COLO668 (cell line): ENCODE measurements at regions not wholly inside any gene's neighbourhood (a gene's known extent, or its start where the extent isn't known, plus 50 kb on each side); places are given as distances from the start of the nearest gene placed in this dataset.
"Not testable (repeated sequence)": the region's sequence is repeated elsewhere in the genome, so short reads cannot be mapped to it uniquely, and the experiment has no call there.

Experiments used
- DNase-seq: peaks from one replicate; lab custom pipeline; 2025; ENCODE audit not compliant: unreplicated experiment; lab: John Stamatoyannopoulos, UW

DNA sequence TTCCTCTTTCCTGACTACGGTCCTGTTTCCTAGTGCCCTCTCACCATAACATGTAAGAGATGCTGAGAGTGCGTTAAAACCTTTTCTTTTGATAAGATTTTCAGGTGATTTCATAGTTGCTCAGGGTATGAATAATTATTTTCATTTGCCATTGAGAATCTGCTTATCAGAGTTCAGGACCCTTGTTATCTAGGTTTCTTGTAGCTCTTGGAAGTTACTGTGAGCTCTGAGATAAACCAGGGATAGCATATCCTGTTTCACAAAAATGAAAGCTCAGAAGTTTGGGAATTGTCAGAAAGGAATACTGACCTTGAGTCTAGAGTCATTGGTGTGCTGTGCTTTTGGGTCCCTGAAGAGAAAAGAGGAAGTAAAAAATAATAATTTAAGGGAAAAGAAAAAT, 76.8 kb upstream of the PRKG1 start:
- no peak for DNase-seq

GRCh38 chr10:50999163-50999562, 75.1 kb upstream of the PRKG1 start:
- no peak for DNase-seq

DNA sequence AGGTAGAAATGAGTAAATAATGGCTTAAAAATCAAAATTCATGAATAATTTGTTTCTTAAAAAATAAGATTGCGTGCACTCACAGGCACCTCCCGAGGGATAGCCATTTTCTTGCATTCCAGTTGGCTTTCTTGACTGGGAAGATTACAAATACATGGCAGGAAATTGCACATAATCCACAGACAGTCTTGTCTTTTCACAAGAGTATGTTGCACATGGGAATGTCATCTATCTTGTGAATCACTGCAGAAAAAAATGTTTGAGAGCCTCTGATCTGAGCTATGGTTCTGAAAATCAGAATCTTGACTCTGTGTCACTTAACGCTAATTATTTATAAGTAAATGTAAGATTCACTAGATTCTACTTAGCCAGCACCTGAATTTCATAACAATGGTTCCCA, 74.1 kb upstream of the PRKG1 start:
- DNase-seq = no peak

DNA sequence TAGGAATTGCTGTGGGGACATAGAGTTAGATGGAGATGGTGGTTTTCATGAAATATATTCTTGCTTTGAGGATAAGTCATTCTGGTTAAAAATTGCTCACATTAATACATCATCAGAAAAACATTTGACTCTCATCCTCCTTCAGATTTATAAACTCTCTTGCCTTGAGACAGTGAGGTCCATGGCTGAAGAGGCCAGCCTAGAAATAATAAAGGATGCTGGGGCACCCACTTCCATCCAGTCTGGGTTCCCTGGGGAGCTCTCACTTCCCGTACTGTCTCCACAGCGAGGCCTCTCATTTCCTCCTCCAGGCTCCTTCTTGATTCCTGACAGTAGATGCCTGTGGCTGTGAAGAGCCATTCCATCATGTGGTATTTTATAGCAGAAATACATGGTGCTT, 73.3 kb upstream of the PRKG1 start:
- no peak for DNase-seq

GRCh38 chr10:51001587-51001986, 72.7 kb upstream of the PRKG1 start:
- no peak for DNase-seq

DNA sequence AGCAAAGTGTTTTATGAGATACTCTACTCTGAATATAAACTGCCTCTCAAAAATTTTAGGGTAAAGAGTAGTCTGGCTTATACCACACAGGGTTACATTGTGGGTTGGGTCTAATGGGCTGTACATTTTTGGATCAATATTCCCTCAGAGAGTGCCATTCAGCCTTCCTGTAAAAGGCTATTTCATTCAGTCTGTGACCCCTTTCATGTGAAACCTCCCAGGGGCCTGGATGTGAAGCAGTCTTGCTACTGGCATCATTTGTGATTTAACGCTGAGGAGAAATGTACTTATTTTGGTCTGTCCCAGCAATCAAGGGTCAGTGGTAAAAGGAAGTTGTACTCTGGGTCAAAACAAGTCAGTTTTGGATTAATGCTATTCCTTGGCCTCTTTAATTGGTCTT, 71.8 kb upstream of the PRKG1 start:
- no peak for DNase-seq

- no peak for DNase-seq
Observed at GRCh38 chr10:51004776-51005175, 69.5 kb upstream of the PRKG1 start.

- DNase-seq = no peak
Observed at GRCh38 chr10:51005551-51005950, 68.7 kb upstream of the PRKG1 start.

- DNase-seq = no peak
Observed at GRCh38 chr10:51006686-51007085, 67.6 kb upstream of the PRKG1 start.

GRCh38 chr10:51007781-51008180, 66.5 kb upstream of the PRKG1 start:
- DNase-seq = no peak

- no peak for DNase-seq
Observed at GRCh38 chr10:51008346-51008745, 65.9 kb upstream of the PRKG1 start.

DNA sequence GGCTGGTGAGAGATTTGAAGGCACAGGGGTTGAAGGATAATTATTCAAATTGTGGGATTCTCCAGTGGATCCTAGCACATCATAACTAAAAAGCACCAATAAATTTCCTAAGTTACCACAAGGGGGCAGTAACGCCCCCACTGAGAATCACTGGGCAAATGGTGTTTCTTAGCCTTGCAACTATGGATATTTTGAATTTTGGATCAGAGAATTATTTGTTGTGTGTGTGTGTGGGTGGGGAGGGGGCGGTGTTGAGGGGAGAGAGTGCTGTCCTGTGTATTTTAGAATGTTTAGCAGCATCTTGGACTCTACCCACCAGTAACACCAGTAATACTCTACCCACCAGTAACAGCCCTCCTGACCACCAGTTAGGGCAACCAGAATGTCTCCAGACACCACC, 63.3 kb upstream of the PRKG1 start:
- peak; percentile 11 for DNase-seq

DNA sequence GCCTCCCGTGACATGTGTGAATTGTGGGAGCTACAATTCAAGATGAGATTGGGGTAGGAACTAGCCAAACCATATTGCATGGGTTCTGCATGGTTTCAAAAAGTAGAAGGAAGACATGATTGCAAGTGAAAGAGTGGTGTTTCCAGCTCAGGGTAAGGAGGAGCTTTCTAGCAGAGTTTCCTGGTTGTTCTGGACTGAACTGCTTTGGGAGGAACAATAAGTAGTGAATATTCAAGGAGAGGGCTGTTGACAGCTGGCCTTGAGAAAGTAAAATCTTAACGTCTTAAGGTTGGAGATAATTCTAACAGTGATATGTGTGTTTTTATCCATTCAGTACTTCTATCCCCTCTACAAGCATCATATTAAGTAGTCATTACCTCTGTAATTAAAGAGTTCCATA, 62.2 kb upstream of the PRKG1 start:
- DNase-seq = no peak

DNA sequence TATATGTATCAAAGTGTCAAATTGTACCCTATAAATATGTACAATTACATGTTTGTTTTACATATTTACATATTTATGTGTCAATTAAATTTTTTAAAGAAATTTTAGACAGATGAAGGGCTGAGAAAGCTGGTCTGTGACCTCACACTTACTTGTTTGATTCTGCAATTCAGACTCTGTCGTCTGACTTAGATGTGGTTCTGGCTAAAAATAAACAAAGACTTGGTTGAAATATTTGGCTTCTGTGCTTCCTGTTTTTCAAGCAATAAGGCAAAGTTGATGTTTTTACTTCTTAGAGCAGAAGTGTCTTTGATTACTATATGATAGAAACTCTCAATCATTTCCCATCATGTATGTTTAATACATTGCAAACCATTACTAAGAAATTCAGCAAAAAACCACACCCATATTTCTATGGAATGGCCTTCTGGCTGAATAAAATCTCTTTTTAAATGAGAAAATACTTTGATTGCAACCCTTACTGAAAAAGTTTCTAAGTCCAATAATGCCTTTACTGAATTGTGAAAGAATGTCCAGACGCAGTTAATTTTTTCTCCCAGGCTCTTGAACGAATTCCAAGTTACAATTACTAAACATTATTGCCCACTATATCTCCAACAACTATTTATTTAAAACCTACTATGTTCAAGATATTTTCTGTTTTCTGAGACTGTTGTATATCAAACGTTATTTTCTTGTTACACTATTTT, 59.5 kb upstream of the PRKG1 start:
- DNase-seq = no peak

GRCh38 chr10:51015390-51015754, 58.9 kb upstream of the PRKG1 start:
- not testable (repeated sequence) for DNase-seq

DNA sequence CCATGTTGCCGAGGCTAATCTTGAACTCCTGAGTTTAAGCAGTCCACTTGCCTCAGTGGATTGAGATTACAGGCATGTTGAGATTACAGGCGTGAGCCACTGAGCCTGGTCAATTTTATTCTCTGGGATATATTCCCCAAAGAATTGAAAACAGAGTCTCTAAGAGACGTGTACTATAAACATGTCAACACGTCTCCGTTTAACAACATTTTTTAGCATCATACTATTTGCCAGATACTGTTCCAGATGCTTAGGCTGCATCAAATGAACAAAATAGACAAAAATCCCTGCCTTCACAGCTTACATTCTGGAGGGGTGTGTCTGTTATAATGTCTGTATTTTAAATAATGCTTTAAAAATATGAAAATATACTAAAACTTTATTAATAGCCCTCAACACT, 54.1 kb upstream of the PRKG1 start:
- DNase-seq = no peak

DNA sequence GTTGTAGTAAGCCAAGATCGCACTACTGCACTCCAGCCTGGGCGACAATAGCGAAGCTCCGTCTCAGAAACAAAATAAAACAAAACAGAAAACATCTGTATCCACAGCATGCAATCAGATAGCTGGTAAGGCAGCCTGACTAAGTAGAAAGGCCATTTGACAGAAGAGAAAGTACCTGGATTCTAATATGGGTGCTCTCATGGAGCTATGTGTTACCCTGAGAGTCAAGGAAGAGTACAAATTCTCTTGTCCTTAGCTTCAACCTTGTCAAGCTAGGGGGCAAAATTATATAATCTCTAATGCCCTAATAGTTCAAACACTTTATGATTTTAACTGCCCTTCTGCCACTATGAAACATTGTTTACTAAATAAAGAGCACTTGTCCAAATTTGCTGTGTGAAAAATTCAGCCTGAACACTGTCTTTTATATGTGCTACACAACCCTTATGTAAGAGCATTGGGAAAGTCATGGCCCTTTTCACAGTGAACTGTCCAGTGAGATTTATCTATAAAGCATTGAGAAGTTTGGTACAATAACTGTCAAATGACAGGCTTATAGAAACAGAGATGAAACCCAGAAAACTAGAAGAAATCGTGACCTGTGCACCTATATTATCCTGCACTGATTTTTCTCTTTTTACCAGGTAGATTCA, 51.2 kb upstream of the PRKG1 start:
- DNase-seq = no peak

GRCh38 chr10:51023636-51024035, 50.7 kb upstream of the PRKG1 start:
- no peak for DNase-seq
